Endothelial cell (in vitro differentiated cells): ENCODE measurements at regions not wholly inside any gene's neighbourhood (a gene's known extent, or its start where the extent isn't known, plus 50 kb on each side); places are given as distances from the start of the nearest gene placed in this dataset.

Experiments used
- DNase-seq: peaks from one replicate; pipeline ENCODE4 v3.0.0; 2021; ENCODE audit warnings: low spot score
- H3K27ac Mint-ChIP-seq: one replicate; pipeline ENCODE4 v1.8.0; 2021; ENCODE audit warnings: mixed read lengths, inconsistent platforms; ENCODE audit not compliant: unreplicated experiment
- H3K27me3 Mint-ChIP-seq: one replicate; pipeline ENCODE4 v1.8.0; 2021; ENCODE audit warnings: mild to moderate bottlenecking, moderate library complexity, mixed read lengths, inconsistent platforms; ENCODE audit not compliant: unreplicated experiment
- H3K36me3 Mint-ChIP-seq: one replicate; pipeline ENCODE4 v1.8.0; 2021; ENCODE audit warnings: mild to moderate bottlenecking, low read depth, mixed read lengths, inconsistent platforms; ENCODE audit not compliant: unreplicated experiment
- H3K4me1 Mint-ChIP-seq: one replicate; pipeline ENCODE4 v1.8.0; 2021; ENCODE audit warnings: mild to moderate bottlenecking, mixed read lengths, inconsistent platforms; ENCODE audit not compliant: unreplicated experiment
- H3K4me3 Mint-ChIP-seq: one replicate; pipeline ENCODE4 v1.8.0; 2021; ENCODE audit warnings: mild to moderate bottlenecking, mixed read lengths, inconsistent platforms; ENCODE audit not compliant: unreplicated experiment
- H3K9me3 Mint-ChIP-seq: one replicate; pipeline ENCODE4 v1.8.0; 2021; ENCODE audit warnings: mixed read lengths, inconsistent platforms; ENCODE audit not compliant: unreplicated experiment
- CTCF ChIP-seq: fragments of 200-600 bp; sonication (generic); IDR thresholded peaks from one replicate; pipeline ENCODE4 v1.5.0; 2021; ENCODE audit warnings: antibody characterized with exemption; ENCODE audit not compliant: unreplicated experiment

- no peaks in the 10 kb centered on the region for H3K36me3 Mint-ChIP-seq
- no peak overlapping the region for H3K27ac Mint-ChIP-seq
- H3K4me1 Mint-ChIP-seq, result peaks cover 18% of the 10 kb centered on the region
- no peak for DNase-seq
- no peaks in the 10 kb centered on the region for H3K27me3 Mint-ChIP-seq
- H3K9me3 Mint-ChIP-seq, result no peaks in the 10 kb centered on the region
- no peak overlapping the region for H3K4me3 Mint-ChIP-seq
- no peak for TF ChIP-seq CTCF
Measured at GRCh38 chr6:113315879-113316278, 541.3 kb upstream of the MARCKS start.

- Mint-ChIP-seq H3K27ac (no peak overlapping the region), H3K4me3 (no peak overlapping the region), H3K4me1 (peaks cover 18% of the 10 kb centered on the region), H3K36me3 (no peaks in the 10 kb centered on the region), H3K9me3 (no peaks in the 10 kb centered on the region), H3K27me3 (no peaks in the 10 kb centered on the region)
- TF ChIP-seq CTCF, result no peak
- no peak for DNase-seq
Measured at GRCh38 chr6:113317442-113317841, 539.7 kb upstream of the MARCKS start.

- H3K27ac Mint-ChIP-seq, result no peak overlapping the region
- TF ChIP-seq CTCF, result no peak
- peak; percentile 4 for DNase-seq
- H3K27me3 Mint-ChIP-seq, result no peaks in the 10 kb centered on the region
- peaks cover 18% of the 10 kb centered on the region for H3K4me1 Mint-ChIP-seq
- no peak overlapping the region for H3K4me3 Mint-ChIP-seq
- no peaks in the 10 kb centered on the region for H3K36me3 Mint-ChIP-seq
- H3K9me3 Mint-ChIP-seq, result no peaks in the 10 kb centered on the region
Measured at GRCh38 chr6:113317891-113318574, 539.1 kb upstream of the MARCKS start.

GRCh38 chr6:113318575-113318917 lies 538.6 kb upstream of the MARCKS start:
- no peak overlapping the region for H3K4me3 Mint-ChIP-seq
- H3K4me1 Mint-ChIP-seq, result peaks cover 17% of the 10 kb centered on the region
- H3K36me3 Mint-ChIP-seq, result no peaks in the 10 kb centered on the region
- no peaks in the 10 kb centered on the region for H3K9me3 Mint-ChIP-seq
- peak overlapping the region; percentile 20 for H3K27ac Mint-ChIP-seq
- no peak for TF ChIP-seq CTCF
- H3K27me3 Mint-ChIP-seq, result no peaks in the 10 kb centered on the region
- no peak for DNase-seq

GRCh38 chr6:113320653-113321052 lies 536.5 kb upstream of the MARCKS start:
- no peaks in the 10 kb centered on the region for H3K36me3 Mint-ChIP-seq
- no peak for TF ChIP-seq CTCF
- no peaks in the 10 kb centered on the region for H3K9me3 Mint-ChIP-seq
- H3K4me1 Mint-ChIP-seq, result peaks cover 9% of the 10 kb centered on the region
- no peak overlapping the region for H3K4me3 Mint-ChIP-seq
- DNase-seq, result no peak
- H3K27me3 Mint-ChIP-seq, result no peaks in the 10 kb centered on the region
- no peak overlapping the region for H3K27ac Mint-ChIP-seq
